ENCODE measurements at regions not wholly inside any gene's neighbourhood (a gene's known extent, or its start where the extent isn't known, plus 50 kb on each side); places are given as distances from the start of the nearest gene placed in this dataset.
"Not testable (repeated sequence)": the region's sequence is repeated elsewhere in the genome, so short reads cannot be mapped to it uniquely, and the experiment has no call there.

DNA sequence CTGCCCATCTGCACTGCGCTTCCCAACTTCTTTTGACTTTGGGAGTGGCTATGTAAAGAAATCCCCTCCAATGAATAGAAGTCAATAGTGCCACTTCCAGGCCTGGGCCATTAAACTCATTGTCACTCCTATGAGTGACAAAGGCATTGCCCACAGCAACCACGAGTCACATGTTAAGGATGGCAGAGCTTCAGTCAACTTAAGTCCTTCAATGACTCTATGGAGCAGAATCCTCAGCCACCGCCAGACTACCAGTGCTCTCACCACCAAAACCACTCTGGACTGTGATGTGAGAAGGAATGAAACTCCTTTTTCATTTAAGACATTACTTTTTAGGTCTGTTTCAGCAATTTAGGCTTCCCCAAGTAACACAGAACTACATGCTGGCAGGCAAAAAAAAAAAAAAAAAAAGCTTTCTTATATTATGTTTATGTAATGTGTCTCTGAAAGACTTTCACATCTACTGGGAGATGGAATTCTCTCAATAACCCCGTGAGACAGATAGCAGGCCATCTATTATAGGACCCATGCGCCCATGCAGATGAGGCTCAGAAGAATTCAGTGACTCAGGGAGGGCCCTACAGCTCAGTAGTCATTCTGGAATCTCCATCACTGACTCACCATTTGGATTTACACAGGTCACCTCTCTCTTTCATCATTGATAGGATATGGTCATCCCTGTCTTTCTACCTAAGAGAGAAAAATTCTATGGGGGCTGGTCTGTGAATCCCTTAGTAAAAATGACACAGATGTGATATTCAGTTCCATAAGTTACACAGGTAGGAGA lies 180.5 kb downstream of the CEMIP2 start:
- DNase-seq, result no peak

DNA sequence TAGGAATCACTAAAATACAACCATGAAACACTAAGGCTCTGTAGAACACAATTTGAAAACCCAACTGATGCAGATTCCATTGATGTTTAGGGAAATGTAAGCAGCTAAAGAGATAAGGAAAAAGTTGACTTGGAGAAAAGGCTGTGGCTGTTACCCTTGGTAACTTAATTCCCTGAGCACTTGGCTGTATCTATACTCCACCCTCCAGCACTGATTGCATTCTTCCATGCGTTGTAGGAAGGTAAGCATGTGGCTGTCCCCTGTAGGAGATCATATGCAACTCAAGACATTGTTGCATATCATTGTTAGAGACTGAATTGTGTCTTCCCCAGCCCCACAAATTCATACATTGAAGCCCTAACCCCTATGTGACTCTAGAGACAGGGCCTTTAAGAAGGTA lies 184.5 kb downstream of the CEMIP2 start:
- DNase-seq, result no peak

DNA sequence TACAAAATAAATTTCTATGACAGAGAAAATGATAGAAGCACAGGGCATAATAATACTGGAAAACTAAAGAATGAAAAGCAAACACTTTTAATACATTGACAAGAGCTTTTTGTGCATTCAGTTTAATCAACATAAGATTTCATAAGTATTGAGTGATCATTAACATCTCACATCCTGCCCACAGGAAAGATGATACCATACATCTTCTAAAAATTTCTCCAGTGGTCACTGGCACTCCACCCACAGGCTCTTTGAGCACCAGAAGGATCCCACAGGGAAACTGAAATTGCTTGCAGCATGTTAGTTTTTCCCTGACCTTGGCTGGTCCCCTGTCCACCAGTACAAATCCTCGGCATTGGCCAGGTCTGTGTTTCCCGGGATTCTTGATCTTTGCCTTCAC lies 186.0 kb downstream of the CEMIP2 start:
- no peak for DNase-seq

DNA sequence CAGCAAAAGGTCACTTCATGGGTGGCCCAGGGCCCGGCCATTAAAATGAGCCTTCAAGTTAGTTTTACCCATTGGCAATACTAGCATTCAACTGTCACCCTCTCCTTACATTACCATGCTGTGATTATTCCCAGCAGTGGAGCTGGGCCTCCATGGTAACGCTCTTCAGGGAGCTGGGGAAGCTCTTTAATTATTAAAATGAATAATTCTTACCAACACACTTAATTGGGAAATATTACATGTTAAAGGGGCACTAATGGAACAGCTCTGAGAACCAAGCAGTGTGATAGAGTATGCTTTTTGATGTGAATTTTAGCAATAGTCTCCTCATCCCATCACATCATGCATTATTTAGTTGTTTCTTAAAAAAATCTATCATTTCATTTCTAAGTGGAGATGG lies 187.2 kb downstream of the CEMIP2 start:
- DNase-seq, result no peak

DNA sequence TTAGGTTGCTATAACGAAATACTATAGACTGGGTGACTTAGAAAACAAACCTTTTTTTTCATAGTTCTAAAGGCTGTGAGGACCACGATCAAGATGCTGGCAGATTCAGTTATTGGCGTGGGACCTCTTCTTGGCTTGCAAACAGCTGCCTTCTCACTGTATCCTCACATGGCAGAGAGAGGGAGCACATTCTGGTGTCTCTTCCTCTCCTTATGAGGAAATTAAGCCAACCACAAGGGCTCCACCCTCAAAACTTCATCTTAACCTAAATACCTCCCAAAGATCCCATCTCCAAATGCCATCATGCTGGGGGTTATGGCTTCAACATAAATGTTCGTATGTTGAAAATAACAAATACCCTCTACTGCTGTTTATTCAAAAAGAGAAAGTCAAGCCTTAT lies 197.1 kb downstream of the CEMIP2 start:
- DNase-seq, result no peak

DNA sequence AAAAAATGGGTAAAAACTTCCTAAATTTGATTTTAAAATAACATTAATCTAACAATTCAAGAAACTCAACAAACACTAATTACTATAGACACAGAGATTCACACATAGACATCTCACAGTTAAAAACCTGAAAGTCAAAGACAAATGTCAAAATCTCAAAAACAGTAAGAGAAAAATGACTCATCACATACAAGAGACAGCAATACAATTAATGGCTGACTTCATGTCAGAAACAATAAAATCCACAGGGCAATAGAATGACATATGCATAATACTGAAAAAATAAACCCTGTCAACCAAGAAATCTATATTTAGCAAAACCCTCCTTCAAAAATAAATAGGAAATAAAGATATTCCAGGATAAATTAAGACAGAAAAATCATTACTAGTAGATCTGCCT lies 200.4 kb downstream of the CEMIP2 start:
- no peak for DNase-seq

DNA sequence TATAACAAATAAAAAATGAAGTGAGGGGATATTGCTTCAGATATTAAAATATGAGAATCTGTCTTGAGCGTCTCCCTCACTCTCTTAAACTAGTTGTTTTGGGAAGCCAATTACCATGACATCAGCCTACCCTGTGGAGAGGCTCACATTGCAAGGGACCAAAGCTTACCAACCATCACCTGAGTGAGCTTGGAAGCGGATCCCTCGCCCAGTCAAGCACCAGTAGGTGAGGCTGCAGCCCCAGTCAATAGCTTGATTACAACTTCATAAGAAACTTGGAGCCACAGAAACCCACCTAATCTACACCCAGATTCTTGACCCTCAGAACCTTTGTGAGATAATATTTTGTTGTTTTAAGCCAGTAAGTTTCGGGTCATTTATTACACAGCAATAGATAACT lies 206.2 kb downstream of the CEMIP2 start:
- no peak for DNase-seq

DNA sequence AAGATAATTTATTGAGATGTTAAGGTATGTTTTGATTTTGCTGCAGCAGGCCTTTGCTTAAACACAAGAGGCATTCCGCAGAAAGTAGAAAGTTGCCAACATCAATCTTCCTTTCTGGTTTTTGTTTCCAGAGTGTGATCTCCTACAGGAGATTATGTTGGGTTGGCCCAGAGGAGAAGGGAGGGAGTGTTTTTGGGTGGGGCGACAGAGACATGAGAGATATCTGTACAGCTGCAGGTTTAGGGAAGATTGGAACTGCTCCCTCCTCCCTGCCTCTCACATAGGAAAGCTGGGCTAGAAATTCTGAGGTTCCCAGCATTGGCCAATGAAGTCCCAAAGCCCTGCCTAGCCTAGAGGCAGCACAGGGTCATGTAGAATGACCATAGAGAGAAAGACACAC lies 211.0 kb downstream of the CEMIP2 start:
- no peak for DNase-seq

DNA sequence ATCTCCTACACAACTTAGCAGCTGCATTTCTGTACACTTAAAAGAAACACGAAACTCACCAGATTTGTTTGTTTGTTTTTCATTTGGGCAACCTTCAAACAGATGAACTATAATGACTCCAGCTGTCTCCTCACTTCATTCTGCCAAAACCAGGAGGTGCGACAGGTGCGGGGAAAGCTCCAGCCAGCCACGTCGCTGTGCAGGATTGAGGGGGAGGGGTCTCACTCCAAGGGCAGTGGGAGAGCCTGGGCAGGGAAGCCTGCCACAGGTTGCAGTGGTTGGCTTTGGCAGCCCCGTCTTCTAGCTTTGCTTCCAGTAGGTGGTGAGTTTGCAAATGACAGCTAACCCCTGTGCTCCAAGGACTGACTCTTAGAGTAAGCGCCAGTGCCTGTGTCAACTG lies 215.8 kb downstream of the CEMIP2 start:
- DNase-seq, result no peak

DNA sequence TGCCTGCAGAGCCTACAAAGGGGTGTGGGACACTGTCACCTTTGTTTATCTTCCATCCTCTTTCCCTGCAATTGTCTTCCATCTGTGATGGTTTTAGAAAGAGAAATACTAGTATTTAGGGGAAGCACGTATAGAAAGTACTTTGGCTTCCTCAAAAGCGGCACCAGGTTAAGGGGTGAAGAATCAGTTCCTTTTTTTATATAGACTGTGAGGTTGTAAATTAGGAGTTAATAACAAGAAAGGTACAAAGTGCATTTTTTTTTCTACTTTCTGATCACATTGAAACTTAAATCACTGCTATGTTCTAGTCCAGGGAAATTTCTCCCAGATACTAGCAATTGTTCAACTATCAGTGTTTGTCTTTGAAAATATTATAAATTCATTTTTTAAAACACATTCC lies 219.3 kb downstream of the CEMIP2 start:
- DNase-seq, result no peak

DNA sequence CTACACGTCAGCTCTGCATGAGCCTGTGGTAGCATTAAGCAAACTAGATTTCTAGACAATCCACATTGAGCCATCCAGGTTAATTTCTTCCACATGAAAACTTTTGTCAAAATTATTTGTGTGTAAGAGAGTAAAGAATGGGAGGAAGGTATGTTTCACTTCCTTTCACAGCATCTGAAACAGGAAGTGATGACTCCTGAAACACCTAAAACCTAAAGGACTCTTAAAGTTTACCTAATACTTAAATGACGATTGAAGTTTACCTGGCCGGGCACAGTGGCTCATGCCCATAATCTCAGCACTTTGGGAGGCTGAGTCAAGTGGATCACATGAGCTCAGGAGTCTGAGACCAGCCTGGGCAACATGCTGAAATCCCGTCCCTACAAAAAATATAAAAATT lies 223.8 kb downstream of the CEMIP2 start:
- DNase-seq, result no peak

DNA sequence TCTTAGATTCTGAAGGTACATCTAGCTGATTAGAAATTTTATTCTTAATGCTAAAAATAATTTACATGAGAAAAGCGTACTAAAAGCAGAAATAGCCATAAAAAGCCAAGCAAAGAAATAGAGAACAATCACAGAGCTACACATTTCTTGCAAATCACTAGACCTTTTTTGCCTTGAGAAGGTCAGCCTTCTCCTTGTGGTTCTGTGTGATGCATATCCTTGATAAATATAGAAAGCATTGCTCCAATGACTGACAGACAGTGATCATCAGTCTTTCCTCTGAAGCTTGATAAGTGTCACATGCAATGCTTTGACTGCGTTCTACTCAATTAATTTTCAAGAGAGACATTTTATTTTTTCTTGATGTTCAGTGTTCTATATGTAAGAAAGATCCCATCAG lies 226.9 kb downstream of the CEMIP2 start:
- no peak for DNase-seq

DNA sequence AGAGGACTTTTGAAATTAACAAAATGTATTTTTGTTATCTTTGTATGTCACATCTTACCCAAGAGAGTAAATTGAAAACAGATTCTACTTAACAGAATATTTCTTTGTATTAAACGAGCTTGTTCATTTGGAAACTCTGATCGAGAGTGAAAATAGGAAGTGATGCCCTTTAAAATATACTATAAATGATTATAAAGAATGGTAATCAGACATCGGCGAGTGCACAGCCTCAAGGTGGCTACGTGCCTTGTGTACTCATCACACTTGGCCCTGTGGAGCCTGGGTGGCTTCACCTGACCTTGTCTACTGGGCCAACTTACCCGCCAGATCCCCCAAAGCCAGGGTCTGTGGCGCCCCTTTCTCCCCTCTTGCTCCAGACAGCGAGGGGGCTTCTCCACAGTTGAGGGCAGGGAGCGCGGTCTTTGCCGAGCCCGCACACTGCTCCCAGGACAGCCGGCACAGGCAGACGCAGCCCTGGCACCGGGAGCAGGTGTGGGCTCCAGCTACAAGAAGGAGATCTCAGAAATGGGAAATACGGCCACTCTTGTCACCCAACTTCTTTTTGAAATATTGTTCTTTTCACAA lies 243.2 kb downstream of the CEMIP2 start:
- no peak for DNase-seq

DNA sequence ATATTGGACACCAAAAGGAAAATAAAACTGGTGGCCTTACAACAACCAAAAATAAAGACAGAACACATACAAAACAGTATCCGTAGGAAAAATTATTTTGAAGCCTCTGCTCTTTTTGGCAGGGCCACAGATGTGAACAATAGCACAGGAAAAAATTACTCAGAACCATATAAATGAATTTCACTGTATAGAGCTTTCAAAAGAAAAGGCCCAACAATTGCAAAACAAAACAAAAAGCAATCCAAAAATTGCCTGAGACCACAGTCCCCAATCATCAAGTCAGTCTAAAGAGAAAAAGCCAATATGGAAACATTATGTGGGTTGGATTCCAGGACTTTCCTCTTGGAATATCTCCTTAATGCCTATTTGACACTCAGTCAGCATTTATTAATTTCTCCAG lies 243.8 kb downstream of the CEMIP2 start:
- no peak for DNase-seq

DNA sequence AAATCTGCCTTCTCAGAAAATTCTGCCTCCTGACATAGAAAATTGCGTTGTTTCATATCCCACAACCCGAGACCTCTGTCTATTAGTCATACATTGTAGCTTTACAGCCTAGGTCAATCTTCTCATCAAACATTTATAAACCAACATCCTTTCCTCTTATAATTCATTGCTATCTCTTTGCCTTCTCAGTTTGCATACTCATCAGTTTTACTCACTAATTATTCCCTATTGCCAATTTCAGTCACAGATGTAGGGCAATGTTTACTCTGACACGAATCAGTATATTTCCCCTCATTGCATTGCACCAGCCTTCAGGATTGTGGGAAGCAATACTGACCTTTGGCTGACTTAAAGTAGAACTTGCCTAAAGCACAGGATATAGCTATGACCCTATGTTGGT lies 247.2 kb downstream of the CEMIP2 start:
- DNase-seq, result no peak

DNA sequence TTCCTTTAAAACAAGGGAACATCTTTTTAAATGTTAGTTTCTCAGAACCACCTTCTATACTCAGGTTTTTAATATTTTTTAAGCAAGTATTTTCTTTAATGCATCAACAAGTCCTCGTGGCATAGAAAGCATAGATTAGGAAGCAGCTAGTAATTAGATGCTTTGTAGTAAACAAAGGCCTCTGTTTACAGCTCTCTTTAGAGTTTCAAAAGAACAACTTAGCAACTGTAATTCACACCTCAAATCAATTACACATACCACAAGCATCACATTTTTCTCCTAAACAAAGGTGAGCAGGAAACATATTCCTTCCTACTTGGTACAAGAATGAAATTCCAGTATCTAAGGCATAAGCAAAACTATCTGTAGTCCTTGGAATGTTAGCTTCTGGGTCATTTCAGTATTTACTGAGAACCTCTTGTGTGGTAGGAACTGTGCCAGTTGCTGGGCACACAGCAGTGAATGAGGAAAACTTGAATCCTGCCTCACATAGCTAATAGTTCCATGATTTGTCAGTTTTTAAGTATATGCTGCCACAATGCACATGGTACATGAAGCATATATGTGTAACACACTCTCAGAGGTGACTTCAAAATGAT lies 249.1 kb downstream of the CEMIP2 start:
- no peak for DNase-seq

DNA sequence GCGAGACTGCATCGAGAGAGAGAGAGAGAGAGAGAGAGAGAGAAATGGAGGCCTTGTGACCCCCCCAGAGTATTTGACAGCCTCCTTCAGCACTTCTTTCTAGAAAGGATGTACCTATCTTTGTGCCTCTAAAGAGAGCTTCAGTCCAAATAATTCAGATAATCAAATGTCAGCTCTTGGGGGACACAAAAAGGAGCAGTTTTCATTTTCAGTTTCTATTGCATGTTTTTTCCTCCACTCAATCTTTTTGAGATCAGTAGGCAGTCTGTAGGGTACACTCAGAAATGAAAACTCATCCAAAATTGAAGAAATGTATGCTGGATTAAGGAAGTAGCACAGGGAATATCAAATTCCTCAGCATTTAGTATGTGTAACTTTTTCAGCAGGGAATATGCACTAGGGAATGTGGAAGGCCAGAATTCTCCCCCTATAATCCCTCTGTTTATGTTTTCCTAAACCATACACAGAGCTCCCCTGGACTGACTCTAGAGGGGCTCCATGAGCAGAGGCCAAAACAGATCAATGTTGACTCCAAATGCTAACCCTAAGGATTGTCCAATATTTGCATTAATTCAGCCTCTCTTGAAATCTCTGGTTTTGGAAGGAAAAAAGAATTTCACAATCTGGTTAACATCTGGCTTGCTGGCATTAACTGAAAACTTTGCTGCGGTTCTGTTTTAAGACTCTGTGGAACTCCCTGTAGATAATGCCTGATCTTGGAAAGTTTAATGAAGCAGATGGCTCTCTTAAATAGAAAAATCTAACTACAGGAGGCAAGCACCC lies 250.1 kb downstream of the CEMIP2 start:
- DNase-seq, result no peak

DNA sequence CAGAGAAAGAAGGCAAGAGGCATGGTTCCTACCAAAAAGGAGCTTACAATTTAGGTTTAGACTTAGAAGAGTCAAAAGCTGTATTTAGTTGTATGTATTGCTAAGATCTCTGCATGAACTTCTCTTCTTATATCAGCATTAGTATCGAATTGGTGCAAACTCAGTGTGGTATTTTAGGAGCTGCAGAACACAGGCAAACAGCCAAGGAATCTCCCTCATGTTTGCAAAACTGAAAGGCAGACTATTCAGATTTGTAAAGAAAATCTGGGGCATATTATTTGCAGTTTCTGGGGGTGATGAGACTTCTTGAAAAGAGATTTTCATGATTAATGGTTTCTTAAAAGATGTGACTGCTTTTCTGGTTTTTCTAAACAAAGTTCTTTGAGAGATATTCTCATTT lies 252.7 kb downstream of the CEMIP2 start:
- DNase-seq, result no peak

DNA sequence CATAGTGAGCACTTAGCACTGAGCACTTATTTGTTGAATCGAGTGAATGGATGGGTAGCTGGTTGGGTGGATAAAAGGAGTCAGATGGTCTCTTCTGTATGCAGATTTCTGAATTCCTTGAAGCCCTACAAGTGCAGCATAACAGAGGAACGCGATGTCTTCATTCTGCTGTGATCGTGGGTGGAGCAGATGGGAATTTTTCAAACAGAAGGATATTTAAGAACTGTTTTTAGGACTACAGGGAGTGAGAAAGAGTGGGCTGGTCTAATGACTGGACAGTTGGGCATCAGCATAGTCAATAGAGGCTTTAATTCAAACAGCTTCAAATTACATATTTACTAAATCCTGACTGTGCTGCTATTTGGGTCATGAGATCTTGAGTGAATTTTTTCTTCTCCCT lies 253.2 kb downstream of the CEMIP2 start:
- no peak for DNase-seq

DNA sequence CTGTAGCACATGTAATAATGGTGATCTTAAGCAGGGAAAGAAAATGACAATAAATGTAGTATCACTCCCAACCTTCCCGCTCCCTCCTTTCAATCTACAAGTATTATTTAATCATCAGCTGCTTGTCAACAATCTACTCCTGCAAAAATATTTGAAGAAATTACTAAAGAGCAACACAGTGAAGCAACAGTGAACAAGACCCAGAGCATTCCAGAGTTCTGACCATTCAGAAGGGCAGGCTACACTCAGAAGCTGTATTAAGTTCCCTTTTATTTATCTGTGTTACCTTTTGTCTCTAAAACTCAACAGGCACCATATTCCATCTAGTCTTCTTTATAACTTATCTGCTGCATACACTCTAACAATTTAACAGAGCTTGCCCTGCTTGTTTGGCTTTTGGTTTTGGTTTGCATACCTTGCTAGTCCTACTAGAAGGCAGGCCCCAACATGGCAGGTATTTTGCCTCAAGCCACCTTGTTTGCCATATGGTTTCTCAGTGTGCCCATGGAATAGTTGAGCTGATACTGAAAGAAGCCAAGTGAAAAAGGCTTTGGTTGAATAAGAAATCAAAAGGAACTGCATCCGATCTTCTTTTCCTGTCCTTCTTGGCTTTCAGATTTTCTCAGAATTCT lies 253.9 kb downstream of the CEMIP2 start:
- no peak for DNase-seq

DNA sequence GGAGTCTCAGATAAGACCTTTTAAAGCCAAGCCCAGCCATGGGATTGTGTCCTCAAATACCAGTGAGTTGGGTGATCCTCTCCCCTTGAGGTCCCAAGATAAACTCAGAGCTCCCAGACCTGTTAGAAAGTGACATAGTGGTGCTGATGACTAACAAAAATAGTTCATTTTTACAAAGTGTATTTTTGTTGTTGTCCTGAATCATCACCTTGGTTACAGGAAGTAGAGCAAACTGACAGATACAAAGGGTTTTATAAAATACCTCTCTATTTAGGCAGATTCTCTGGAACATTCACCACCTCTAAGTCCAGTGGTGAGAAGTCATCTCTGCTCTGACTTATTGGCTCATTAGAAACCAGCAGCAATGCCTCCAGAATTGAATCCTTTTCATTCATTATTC lies 259.3 kb downstream of the CEMIP2 start:
- DNase-seq, result no peak

DNA sequence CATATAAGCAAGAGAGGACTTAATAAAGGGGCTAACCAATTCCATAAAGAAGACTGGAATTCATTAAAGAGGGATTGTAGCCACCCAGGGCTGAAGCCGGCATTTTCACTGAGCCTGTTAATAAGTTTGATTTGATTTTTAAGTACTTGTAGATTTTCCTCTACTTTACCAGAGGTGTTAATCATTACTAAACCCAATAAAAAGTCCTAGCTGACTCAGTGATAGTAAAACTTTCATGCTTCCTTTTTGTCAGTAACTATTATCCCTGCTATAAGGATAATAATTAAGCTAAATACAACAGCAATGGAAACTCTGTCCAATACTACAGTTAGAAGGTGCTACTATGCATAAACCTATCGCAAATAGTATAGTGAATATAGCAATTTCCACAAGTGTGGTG lies 260.2 kb downstream of the CEMIP2 start:
- DNase-seq, result not testable (repeated sequence)

DNA sequence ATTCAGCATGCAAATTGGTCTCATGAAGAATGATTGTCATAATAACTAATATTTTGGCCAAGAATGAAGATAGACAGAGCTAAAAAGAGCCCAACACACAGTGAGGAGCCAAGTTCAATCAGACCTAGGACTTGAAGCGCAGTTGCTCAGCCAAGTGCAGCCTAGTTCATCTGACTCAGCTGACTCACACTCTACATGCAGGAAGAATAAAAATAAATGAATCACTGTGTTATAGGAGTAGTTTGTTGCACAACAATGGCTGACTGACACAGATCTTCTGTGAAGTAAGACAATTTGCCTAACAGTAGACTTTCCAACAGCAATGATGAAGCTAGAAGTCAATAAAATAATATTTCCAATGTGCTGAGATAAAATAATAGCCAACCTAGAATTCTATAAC lies 261.5 kb downstream of the CEMIP2 start:
- no peak for DNase-seq
